GM23338 (cell line): ENCODE measurements at regions not wholly inside any gene's neighbourhood (a gene's known extent, or its start where the extent isn't known, plus 50 kb on each side); places are given as distances from the start of the nearest gene placed in this dataset.

Source experiments
- ATAC-seq: fragments of 200-7000 bp; cut with Tn5 transposase; 3 replicates; pipeline ENCODE4 v1.9.1; 2020
- DNase-seq: peaks from one replicate; pipeline ENCODE4 v3.0.0-alpha.2; 2015; ENCODE audit warnings: low spot score
- H2AFZ ChIP-seq: fragments of 200-600 bp; sonication (generic); 2 replicates; pipeline ENCODE4 v1.8.0; 2016; ENCODE audit warnings: antibody characterized with exemption, mild to moderate bottlenecking, moderate library complexity
- H3F3A ChIP-seq: fragments of 200-600 bp; sonication (generic); replicated peaks from 2 replicates; pipeline ENCODE4 v1.8.0; 2017; ENCODE audit warnings: antibody characterized with exemption, mixed run types, low read depth
- H3K27ac ChIP-seq: fragments of 200-600 bp; sonication (generic); 2 replicates; pipeline ENCODE4 v1.6.1; 2016; ENCODE audit warnings: low read depth
- H3K27me3 ChIP-seq: fragments of 200-600 bp; sonication (generic); 2 replicates; pipeline ENCODE4 v1.8.0; 2016; ENCODE audit warnings: mild to moderate bottlenecking, mixed run types, moderate library complexity; ENCODE audit not compliant: insufficient read depth
- H3K36me3 ChIP-seq: fragments of 200-600 bp; sonication (generic); 2 replicates; pipeline ENCODE4 v1.8.0; 2016; ENCODE audit warnings: mild to moderate bottlenecking; ENCODE audit not compliant: insufficient read depth
- H3K4me1 ChIP-seq: fragments of 200-600 bp; sonication (generic); 2 replicates; pipeline ENCODE4 v1.8.0; 2016; ENCODE audit warnings: mild to moderate bottlenecking, moderate library complexity; ENCODE audit not compliant: insufficient read depth
- H3K4me2 ChIP-seq: fragments of 200-600 bp; sonication (generic); 2 replicates; pipeline ENCODE4 v1.7.1; 2017; ENCODE audit warnings: mixed run types
- H3K4me3 ChIP-seq: fragments of 200-600 bp; sonication (generic); 2 replicates; pipeline ENCODE4 v1.6.1; 2016; ENCODE audit warnings: mixed run types
- H3K79me2 ChIP-seq: fragments of 200-600 bp; sonication (generic); replicated peaks from 2 replicates; pipeline ENCODE4 v1.8.0; 2017; ENCODE audit warnings: mild to moderate bottlenecking; ENCODE audit not compliant: insufficient read depth
- H3K9me2 ChIP-seq: fragments of 200-600 bp; sonication (generic); 2 replicates; pipeline ENCODE4 v1.8.0; 2017; ENCODE audit not compliant: insufficient read depth
- H4K20me1 ChIP-seq: fragments of 200-600 bp; sonication (generic); replicated peaks from 2 replicates; pipeline ENCODE4 v1.8.0; 2017; ENCODE audit warnings: mild to moderate bottlenecking; ENCODE audit not compliant: insufficient read depth
- H3K27ac Mint-ChIP-seq: 2 replicates; pipeline ENCODE4 v1.8.0; 2020; ENCODE audit warnings: inconsistent platforms, mild to moderate bottlenecking, moderate library complexity, mixed read lengths
- H3K27me3 Mint-ChIP-seq: 3 replicates; pipeline ENCODE4 v1.8.0; 2022; ENCODE audit warnings: low read depth, mild to moderate bottlenecking, moderate library complexity, mixed read lengths, inconsistent platforms; ENCODE audit not compliant: insufficient read depth, poor library complexity
- H3K36me3 Mint-ChIP-seq: 3 replicates; pipeline ENCODE4 v1.8.0; 2021; ENCODE audit warnings: low read depth, mild to moderate bottlenecking, inconsistent platforms, moderate library complexity, mixed read lengths
- H3K4me1 Mint-ChIP-seq: 3 replicates; pipeline ENCODE4 v1.8.0; 2020; ENCODE audit warnings: mild to moderate bottlenecking, inconsistent platforms, mixed read lengths
- H3K4me3 Mint-ChIP-seq: 3 replicates; pipeline ENCODE4 v1.8.0; 2021; ENCODE audit warnings: moderate library complexity, mild to moderate bottlenecking, inconsistent platforms, mixed read lengths
- H3K9me3 Mint-ChIP-seq: 3 replicates; pipeline ENCODE4 v1.8.0; 2020; ENCODE audit warnings: moderate library complexity, mild to moderate bottlenecking, inconsistent platforms, mixed read lengths
- CREB1 ChIP-seq: fragments of 250-450 bp; sonication (Bioruptor Pico); IDR thresholded peaks from 2 replicates; pipeline ENCODE4 v1.5.0; 2020; ENCODE audit warnings: low read depth, mild to moderate bottlenecking, moderate library complexity
- ETS1 ChIP-seq: IDR thresholded peaks from 2 replicates; pipeline ENCODE4 v1.6.1; 2016; ENCODE audit warnings: antibody characterized with exemption
- EZH2 ChIP-seq: fragments of 200-600 bp; sonication (generic); IDR thresholded peaks from one replicate; pipeline ENCODE4 v1.8.0; 2017; ENCODE audit warnings: antibody characterized with exemption, mild to moderate bottlenecking, low read depth; ENCODE audit not compliant: unreplicated experiment
- EZH2phosphoT487 ChIP-seq: fragments of 200-600 bp; sonication (generic); IDR thresholded peaks from one replicate; pipeline ENCODE4 v1.8.1; 2018; ENCODE audit warnings: antibody characterized with exemption; ENCODE audit not compliant: unreplicated experiment
- JUNB ChIP-seq: IDR thresholded peaks from one replicate; pipeline ENCODE4 v1.6.1; 2016; ENCODE audit warnings: antibody characterized with exemption; ENCODE audit not compliant: unreplicated experiment
- NANOG ChIP-seq: IDR thresholded peaks from 2 replicates; pipeline ENCODE4 v1.6.1; 2016; ENCODE audit warnings: antibody characterized with exemption, borderline replicate concordance
- POLR2AphosphoS5 ChIP-seq: IDR thresholded peaks from 2 replicates; pipeline ENCODE4 v1.6.1; 2016; ENCODE audit warnings: antibody characterized with exemption, low read depth
- REST ChIP-seq: IDR thresholded peaks from one replicate; pipeline ENCODE4 v1.6.1; 2018; ENCODE audit warnings: antibody characterized with exemption; ENCODE audit not compliant: unreplicated experiment
- STAT1 ChIP-seq: IDR thresholded peaks from one replicate; pipeline ENCODE4 v1.6.1; 2016; ENCODE audit warnings: antibody characterized with exemption; ENCODE audit not compliant: unreplicated experiment
- ZNF114 ChIP-seq: fragments of 250-450 bp; sonication (Bioruptor Pico); IDR thresholded peaks from 2 replicates; pipeline ENCODE4 v1.5.0; 2020; ENCODE audit warnings: mild to moderate bottlenecking, moderate library complexity
- ZNF331 ChIP-seq: fragments of 250-450 bp; sonication (Bioruptor Pico); IDR thresholded peaks from 2 replicates; pipeline ENCODE4 v1.5.0; 2020; ENCODE audit warnings: low read depth, mild to moderate bottlenecking, moderate library complexity
- TF ChIP-seq, protein P1 (sequence below): fragments of 250-450 bp; sonication (Bioruptor Pico); IDR thresholded peaks from 2 replicates; pipeline ENCODE4 v1.5.0; 2020; ENCODE audit warnings: mild to moderate bottlenecking, moderate library complexity
- TF ChIP-seq, protein P2 (sequence below), 2 experiments: fragments of 200-600 bp in 1 of 2; sonication (generic) in 1 of 2; conservative IDR thresholded peaks; 2 replicates each; pipeline versions ENCODE4 v1.5.1 to v1.6.1; 2016 to 2017; ENCODE audit warnings: antibody characterized with exemption in 2 of 2, low read depth in 2 of 2, mild to moderate bottlenecking in 2 of 2, moderate library complexity in 1 of 2

- Histone ChIP-seq H3K79me2 (no peaks in the 10 kb centered on the region), H3K36me3 (no peaks in the 10 kb centered on the region), H3K4me3 (no peak overlapping the region), H3K4me2 (no peak overlapping the region), H3K4me1 (no peaks in the 10 kb centered on the region), H2AFZ (no peak overlapping the region), H3F3A (no peaks in the 10 kb centered on the region), H3K27me3 (no peaks in the 10 kb centered on the region), H4K20me1 (no peaks in the 10 kb centered on the region), H3K27ac (no peak overlapping the region), H3K9me2 (no peaks in the 10 kb centered on the region)
- Mint-ChIP-seq H3K9me3 (no peaks in the 10 kb centered on the region), H3K4me1 (no peaks in the 10 kb centered on the region), H3K36me3 (no peaks in the 10 kb centered on the region), H3K4me3 (no peak overlapping the region), H3K27me3 (no peaks in the 10 kb centered on the region), H3K27ac (no peak overlapping the region)
- DNase-seq, result no peak
- TF ChIP-seq REST (no peak), ETS1 (no peak), NANOG (no peak), EZH2 (no peak), CREB1 (CRISPR knock-in tag) (no peak), EZH2phosphoT487 (no peak), ZNF331 (CRISPR knock-in tag) (no peak), JUNB (no peak), ZNF114 (CRISPR knock-in tag) (no peak), POLR2AphosphoS5 (no peak), STAT1 (no peak)
- TF ChIP-seq, protein P1, sequence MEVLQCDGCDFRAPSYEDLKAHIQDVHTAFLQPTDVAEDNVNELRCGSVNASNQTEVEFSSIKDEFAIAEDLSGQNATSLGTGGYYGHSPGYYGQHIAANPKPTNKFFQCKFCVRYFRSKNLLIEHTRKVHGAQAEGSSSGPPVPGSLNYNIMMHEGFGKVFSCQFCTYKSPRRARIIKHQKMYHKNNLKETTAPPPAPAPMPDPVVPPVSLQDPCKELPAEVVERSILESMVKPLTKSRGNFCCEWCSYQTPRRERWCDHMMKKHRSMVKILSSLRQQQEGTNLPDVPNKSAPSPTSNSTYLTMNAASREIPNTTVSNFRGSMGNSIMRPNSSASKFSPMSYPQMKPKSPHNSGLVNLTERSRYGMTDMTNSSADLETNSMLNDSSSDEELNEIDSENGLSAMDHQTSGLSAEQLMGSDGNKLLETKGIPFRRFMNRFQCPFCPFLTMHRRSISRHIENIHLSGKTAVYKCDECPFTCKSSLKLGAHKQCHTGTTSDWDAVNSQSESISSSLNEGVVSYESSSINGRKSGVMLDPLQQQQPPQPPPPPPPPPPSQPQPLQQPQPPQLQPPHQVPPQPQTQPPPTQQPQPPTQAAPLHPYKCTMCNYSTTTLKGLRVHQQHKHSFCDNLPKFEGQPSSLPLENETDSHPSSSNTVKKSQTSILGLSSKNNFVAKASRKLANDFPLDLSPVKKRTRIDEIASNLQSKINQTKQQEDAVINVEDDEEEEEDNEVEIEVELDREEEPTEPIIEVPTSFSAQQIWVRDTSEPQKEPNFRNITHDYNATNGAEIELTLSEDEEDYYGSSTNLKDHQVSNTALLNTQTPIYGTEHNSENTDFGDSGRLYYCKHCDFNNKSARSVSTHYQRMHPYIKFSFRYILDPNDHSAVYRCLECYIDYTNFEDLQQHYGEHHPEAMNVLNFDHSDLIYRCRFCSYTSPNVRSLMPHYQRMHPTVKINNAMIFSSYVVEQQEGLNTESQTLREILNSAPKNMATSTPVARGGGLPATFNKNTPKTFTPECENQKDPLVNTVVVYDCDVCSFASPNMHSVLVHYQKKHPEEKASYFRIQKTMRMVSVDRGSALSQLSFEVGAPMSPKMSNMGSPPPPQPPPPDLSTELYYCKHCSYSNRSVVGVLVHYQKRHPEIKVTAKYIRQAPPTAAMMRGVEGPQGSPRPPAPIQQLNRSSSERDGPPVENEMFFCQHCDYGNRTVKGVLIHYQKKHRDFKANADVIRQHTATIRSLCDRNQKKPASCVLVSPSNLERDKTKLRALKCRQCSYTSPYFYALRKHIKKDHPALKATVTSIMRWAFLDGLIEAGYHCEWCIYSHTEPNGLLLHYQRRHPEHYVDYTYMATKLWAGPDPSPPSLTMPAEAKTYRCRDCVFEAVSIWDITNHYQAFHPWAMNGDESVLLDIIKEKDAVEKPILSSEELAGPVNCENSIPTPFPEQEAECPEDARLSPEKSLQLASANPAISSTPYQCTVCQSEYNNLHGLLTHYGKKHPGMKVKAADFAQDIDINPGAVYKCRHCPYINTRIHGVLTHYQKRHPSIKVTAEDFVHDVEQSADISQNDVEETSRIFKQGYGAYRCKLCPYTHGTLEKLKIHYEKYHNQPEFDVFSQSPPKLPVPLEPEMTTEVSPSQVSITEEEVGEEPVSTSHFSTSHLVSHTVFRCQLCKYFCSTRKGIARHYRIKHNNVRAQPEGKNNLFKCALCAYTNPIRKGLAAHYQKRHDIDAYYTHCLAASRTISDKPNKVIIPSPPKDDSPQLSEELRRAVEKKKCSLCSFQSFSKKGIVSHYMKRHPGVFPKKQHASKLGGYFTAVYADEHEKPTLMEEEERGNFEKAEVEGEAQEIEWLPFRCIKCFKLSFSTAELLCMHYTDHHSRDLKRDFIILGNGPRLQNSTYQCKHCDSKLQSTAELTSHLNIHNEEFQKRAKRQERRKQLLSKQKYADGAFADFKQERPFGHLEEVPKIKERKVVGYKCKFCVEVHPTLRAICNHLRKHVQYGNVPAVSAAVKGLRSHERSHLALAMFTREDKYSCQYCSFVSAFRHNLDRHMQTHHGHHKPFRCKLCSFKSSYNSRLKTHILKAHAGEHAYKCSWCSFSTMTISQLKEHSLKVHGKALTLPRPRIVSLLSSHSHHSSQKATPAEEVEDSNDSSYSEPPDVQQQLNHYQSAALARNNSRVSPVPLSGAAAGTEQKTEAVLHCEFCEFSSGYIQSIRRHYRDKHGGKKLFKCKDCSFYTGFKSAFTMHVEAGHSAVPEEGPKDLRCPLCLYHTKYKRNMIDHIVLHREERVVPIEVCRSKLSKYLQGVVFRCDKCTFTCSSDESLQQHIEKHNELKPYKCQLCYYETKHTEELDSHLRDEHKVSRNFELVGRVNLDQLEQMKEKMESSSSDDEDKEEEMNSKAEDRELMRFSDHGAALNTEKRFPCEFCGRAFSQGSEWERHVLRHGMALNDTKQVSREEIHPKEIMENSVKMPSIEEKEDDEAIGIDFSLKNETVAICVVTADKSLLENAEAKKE (CRISPR knock-in tag), result no peak
- TF ChIP-seq, protein P2, sequence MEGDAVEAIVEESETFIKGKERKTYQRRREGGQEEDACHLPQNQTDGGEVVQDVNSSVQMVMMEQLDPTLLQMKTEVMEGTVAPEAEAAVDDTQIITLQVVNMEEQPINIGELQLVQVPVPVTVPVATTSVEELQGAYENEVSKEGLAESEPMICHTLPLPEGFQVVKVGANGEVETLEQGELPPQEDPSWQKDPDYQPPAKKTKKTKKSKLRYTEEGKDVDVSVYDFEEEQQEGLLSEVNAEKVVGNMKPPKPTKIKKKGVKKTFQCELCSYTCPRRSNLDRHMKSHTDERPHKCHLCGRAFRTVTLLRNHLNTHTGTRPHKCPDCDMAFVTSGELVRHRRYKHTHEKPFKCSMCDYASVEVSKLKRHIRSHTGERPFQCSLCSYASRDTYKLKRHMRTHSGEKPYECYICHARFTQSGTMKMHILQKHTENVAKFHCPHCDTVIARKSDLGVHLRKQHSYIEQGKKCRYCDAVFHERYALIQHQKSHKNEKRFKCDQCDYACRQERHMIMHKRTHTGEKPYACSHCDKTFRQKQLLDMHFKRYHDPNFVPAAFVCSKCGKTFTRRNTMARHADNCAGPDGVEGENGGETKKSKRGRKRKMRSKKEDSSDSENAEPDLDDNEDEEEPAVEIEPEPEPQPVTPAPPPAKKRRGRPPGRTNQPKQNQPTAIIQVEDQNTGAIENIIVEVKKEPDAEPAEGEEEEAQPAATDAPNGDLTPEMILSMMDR (conservative IDR thresholded peaks at IDR 0.05; ENCODE audit: low read depth in 2 of 2), result no peak
- ATAC-seq, result no peak
These were observed 133.7 kb downstream of the KLHL28 start for GRCh38 chr14:44828023-44828422.
